Body of pancreas (tissue), 4 donors: ENCODE measurements at regions not wholly inside any gene's neighbourhood (a gene's known extent, or its start where the extent isn't known, plus 50 kb on each side); places are given as distances from the start of the nearest gene placed in this dataset.

Experiments
- CTCF ChIP-seq, 7 experiments: fragments of 450-650 bp in 4 of 7; fragments of 200-600 bp in 3 of 7; sonication (generic) in 3 of 7; IDR thresholded peaks; one replicate each; pipeline ENCODE4 v1.5.1; 2016 to 2019; ENCODE audit warnings: antibody characterized with exemption in 7 of 7
- POLR2A ChIP-seq, 3 donors: fragments of 450-650 bp; IDR thresholded peaks; one replicate each; pipeline ENCODE4 v1.6.1; 2016; ENCODE audit warnings: antibody characterized with exemption in 3 of 3, mild to moderate bottlenecking in 2 of 3

GRCh38 chr6:19979986-19980385, 142.8 kb downstream of the ID4 start:
- no peak for TF ChIP-seq CTCF (IDR thresholded peaks at IDR 0.05)
- no peak for TF ChIP-seq POLR2A (IDR thresholded peaks at IDR 0.05)
